ENCODE measurements at regions not wholly inside any gene's neighbourhood (a gene's known extent, or its start where the extent isn't known, plus 50 kb on each side); places are given as distances from the start of the nearest gene placed in this dataset.

DNA sequence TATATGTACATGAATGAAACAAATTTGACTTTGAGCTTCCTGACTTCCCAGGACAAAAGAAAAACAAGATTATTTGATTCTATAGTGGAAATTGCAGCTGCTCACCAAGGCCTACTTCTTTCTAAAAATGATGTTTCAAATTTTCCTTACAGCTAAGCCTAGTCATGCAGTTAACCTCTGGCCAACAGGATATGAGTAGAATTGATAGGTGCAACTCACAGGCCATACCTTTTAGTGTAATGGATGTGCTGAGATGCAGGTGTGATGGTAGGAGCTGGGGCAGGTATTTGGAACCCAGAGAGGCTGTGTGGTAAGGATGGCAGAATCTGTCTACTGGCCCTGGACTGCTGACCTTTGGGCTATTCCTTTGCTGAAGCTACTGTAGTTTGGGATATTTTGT lies 230.9 kb upstream of the PREP start:
- no peaks in the 10 kb centered on the region for H3K27me3 ChIP-seq (ENCODE audit: control insufficient read depth, insufficient read depth, low read length)
- FAIRE-seq (no peak), DNase-seq (ENCODE audit: low read depth) (no peak)
- H3K4me3 ChIP-seq (ENCODE audit: low read depth, low read length): no peak overlapping the region
- TF ChIP-seq, protein P1, sequence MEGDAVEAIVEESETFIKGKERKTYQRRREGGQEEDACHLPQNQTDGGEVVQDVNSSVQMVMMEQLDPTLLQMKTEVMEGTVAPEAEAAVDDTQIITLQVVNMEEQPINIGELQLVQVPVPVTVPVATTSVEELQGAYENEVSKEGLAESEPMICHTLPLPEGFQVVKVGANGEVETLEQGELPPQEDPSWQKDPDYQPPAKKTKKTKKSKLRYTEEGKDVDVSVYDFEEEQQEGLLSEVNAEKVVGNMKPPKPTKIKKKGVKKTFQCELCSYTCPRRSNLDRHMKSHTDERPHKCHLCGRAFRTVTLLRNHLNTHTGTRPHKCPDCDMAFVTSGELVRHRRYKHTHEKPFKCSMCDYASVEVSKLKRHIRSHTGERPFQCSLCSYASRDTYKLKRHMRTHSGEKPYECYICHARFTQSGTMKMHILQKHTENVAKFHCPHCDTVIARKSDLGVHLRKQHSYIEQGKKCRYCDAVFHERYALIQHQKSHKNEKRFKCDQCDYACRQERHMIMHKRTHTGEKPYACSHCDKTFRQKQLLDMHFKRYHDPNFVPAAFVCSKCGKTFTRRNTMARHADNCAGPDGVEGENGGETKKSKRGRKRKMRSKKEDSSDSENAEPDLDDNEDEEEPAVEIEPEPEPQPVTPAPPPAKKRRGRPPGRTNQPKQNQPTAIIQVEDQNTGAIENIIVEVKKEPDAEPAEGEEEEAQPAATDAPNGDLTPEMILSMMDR (IDR thresholded peaks at IDR 0.05; ENCODE audit: insufficient read depth, low read length, severe bottlenecking): no peak
- H3K36me3 ChIP-seq (ENCODE audit: control insufficient read depth, insufficient read depth, low read length): no peaks in the 10 kb centered on the region

- FAIRE-seq (peak; percentile 50), DNase-seq (ENCODE audit: low read depth) (no peak)
- Histone ChIP-seq H3K4me3 (ENCODE audit: low read depth, low read length) (no peak overlapping the region), H3K36me3 (ENCODE audit: control insufficient read depth, insufficient read depth, low read length) (no peaks in the 10 kb centered on the region), H3K27me3 (ENCODE audit: control insufficient read depth, insufficient read depth, low read length) (no peaks in the 10 kb centered on the region)
- TF ChIP-seq, protein P1 (IDR thresholded peaks at IDR 0.05; ENCODE audit: insufficient read depth, low read length, severe bottlenecking): no peak
Measured at GRCh38 chr6:105628156-105628860, 225.4 kb upstream of the PREP start.

DNA sequence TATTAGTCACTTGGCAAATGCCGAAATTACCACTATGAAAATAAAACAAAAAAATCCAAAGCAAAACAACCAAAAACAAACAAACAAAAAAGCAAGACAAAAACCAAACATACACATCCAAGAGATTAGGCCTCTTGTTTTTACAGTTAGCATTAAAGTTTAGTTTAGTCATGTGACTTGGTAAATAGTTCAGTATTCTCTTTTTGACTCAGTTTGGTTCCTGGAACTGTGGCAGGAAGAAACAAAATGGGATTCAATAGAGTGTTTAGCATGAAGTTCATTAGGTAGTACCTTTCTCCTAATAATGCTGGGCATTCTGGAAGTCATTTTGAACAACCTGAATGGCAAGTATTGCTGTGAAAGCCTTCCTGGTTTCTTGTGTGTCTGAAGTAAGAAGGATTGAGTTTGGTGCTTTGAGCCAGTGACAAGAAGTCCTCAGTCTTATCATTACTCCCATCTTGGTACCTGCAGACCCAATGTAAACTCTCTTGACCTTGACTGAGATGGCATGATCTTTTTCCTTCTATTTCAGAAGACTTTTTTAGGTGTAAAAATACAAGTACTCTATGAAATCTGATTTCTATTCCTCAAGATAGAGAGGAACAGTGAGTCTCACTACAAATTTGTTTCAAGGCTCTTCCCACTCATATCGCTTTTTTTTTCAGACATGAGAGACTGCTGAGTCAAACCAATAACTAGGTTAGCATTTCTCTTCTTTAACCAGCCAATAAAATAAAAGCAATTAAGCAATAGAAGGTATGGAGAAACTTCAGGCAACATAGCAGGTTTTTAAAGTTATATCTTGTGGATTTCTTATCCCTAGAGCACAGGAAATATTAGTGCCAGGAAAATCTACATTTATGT lies 223.6 kb upstream of the PREP start:
- DNase-seq (ENCODE audit: low read depth) (no peak), FAIRE-seq (no peak)
- Histone ChIP-seq H3K36me3 (ENCODE audit: control insufficient read depth, insufficient read depth, low read length) (no peaks in the 10 kb centered on the region), H3K4me3 (ENCODE audit: low read depth, low read length) (no peak overlapping the region), H3K27me3 (ENCODE audit: control insufficient read depth, insufficient read depth, low read length) (no peaks in the 10 kb centered on the region)
- TF ChIP-seq, protein P1 (IDR thresholded peaks at IDR 0.05; ENCODE audit: insufficient read depth, low read length, severe bottlenecking): no peak

DNA sequence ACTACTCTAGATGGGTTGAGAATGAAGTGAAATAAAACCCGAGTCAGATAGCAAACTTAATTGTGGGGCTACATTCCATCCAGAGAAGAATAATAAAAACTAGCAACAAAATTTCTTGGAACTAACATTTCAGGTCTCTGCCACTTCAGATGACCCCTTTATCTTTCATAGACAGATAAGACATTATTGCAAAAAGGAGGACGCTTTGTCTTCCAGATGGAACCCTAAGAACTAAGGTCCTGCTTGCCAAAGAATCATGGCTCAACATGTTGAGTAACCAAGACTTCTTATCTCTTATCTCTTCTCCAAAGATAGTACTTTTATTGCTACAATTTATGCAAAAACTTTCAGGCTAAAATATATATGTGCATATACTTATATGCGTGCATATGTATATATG lies 221.1 kb upstream of the PREP start:
- no peaks in the 10 kb centered on the region for H3K27me3 ChIP-seq (ENCODE audit: control insufficient read depth, insufficient read depth, low read length)
- no peaks in the 10 kb centered on the region for H3K36me3 ChIP-seq (ENCODE audit: control insufficient read depth, insufficient read depth, low read length)
- DNase-seq (ENCODE audit: low read depth) (no peak), FAIRE-seq (no peak)
- H3K4me3 ChIP-seq (ENCODE audit: low read depth, low read length): no peak overlapping the region
- TF ChIP-seq, protein P1 (IDR thresholded peaks at IDR 0.05; ENCODE audit: insufficient read depth, low read length, severe bottlenecking): no peak

DNA sequence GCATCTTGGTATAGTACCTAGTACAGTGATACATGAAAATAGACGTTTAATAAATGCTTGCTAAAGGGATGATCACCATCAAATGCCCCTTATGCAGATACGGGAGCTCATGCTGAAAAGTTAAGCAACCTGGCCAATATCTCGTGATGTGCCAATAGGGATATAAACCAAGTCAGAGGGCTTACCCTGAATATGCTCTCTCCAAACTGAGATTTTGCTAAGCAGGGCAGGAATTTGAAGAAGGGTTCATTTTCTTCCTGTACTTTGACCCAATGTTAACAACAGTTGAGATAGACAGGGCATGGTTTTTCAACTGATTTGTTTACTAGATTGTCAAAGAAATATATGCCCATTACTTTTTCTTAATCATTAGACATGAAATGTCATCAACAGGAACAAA lies 219.3 kb upstream of the PREP start:
- FAIRE-seq: no peak

More for the DNA sequence above, 219.3 kb upstream of the PREP start:
- H3K36me3 ChIP-seq (ENCODE audit: control insufficient read depth, insufficient read depth, low read length): no peaks in the 10 kb centered on the region
- H3K4me3 ChIP-seq (ENCODE audit: low read depth, low read length): no peak overlapping the region
- no peaks in the 10 kb centered on the region for H3K27me3 ChIP-seq (ENCODE audit: control insufficient read depth, insufficient read depth, low read length)
- DNase-seq (ENCODE audit: low read depth): no peak
- TF ChIP-seq, protein P1 (IDR thresholded peaks at IDR 0.05; ENCODE audit: insufficient read depth, low read length, severe bottlenecking): no peak

Measured in bronchial epithelial cell (primary cell).